ENCODE measurements at regions not wholly inside any gene's neighbourhood (a gene's known extent, or its start where the extent isn't known, plus 50 kb on each side); places are given as distances from the start of the nearest gene placed in this dataset.

GRCh38 chr3:76410762-76411281 lies 625.5 kb upstream of the ZNF717 start:
- no peak for TF ChIP-seq POLR2AphosphoS5 (IDR thresholded peaks at IDR 0.05)
- TF ChIP-seq POLR2A (IDR thresholded peaks at IDR 0.05), result no peak
- no peak for TF ChIP-seq CTCF (IDR thresholded peaks at IDR 0.05)
- TF ChIP-seq EP300 (IDR thresholded peaks at IDR 0.05), result no peak
- Histone ChIP-seq H3K27ac (no peak overlapping the region), H3K27me3 (no peaks in the 10 kb centered on the region), H3K4me3 (no peak overlapping the region), H3K9me3 (no peaks in the 10 kb centered on the region), H3K4me1 (no peaks in the 10 kb centered on the region), H3K36me3 (no peaks in the 10 kb centered on the region)
- no peak for DNase-seq
- WGBS, 2 donors, result 60 to 72% methylated on average over 3 of the region's 3 CpGs
- ATAC-seq (ENCODE audit: low FRiP score in 2 of 2), result no peak

- H3K36me3 ChIP-seq, result no peaks in the 10 kb centered on the region
- 80 to 94% methylated on average over 2 of the region's 2 CpGs for WGBS, 2 donors
- no peak for DNase-seq
- H3K27ac ChIP-seq, result no peak overlapping the region
- H3K4me3 ChIP-seq, result no peak overlapping the region
- TF ChIP-seq POLR2AphosphoS5 (IDR thresholded peaks at IDR 0.05) (no peak), CTCF (IDR thresholded peaks at IDR 0.05) (no peak), POLR2A (IDR thresholded peaks at IDR 0.05) (no peak), EP300 (IDR thresholded peaks at IDR 0.05) (no peak)
- H3K27me3 ChIP-seq, result no peaks in the 10 kb centered on the region
- H3K4me1 ChIP-seq, result no peaks in the 10 kb centered on the region
- H3K9me3 ChIP-seq, result no peaks in the 10 kb centered on the region
- no peak for ATAC-seq (ENCODE audit: low FRiP score in 2 of 2)
Observed at GRCh38 chr3:76415384-76415783, 624.5 kb upstream of the ROBO2 start.

- WGBS, 2 donors, result 73 to 76% methylated on average over 2 of the region's 2 CpGs
- H3K27me3 ChIP-seq, result no peaks in the 10 kb centered on the region
- H3K9me3 ChIP-seq, result no peaks in the 10 kb centered on the region
- no peaks in the 10 kb centered on the region for H3K36me3 ChIP-seq
- H3K4me3 ChIP-seq, result no peak overlapping the region
- H3K4me1 ChIP-seq, result no peaks in the 10 kb centered on the region
- DNase-seq, result no peak
- no peak overlapping the region for H3K27ac ChIP-seq
- TF ChIP-seq POLR2AphosphoS5 (IDR thresholded peaks at IDR 0.05), result no peak
- ATAC-seq (ENCODE audit: low FRiP score in 2 of 2), result no peak
Observed at GRCh38 chr3:76429581-76430177, 610.2 kb upstream of the ROBO2 start.

- WGBS, 2 donors, result 75 to 78% methylated on average over 4 of the region's 4 CpGs
- DNase-seq, result no peak
- no peak overlapping the region for H3K4me3 ChIP-seq
Observed at GRCh38 chr3:76432396-76432795, 607.5 kb upstream of the ROBO2 start.

GRCh38 chr3:76436894-76437293 lies 603.0 kb upstream of the ROBO2 start:
- Histone ChIP-seq H3K4me1 (no peaks in the 10 kb centered on the region), H3K27me3 (no peaks in the 10 kb centered on the region), H3K4me3 (no peak overlapping the region), H3K27ac (no peak overlapping the region), H3K9me3 (no peaks in the 10 kb centered on the region), H3K36me3 (no peaks in the 10 kb centered on the region)
- DNase-seq (no peak), ATAC-seq (ENCODE audit: low FRiP score in 2 of 2) (no peak)
- WGBS, 2 donors, result 84 to 86% methylated on average over 3 of the region's 3 CpGs
- TF ChIP-seq CTCF (IDR thresholded peaks at IDR 0.05) (no peak), POLR2A (IDR thresholded peaks at IDR 0.05) (no peak), POLR2AphosphoS5 (IDR thresholded peaks at IDR 0.05) (no peak), EP300 (IDR thresholded peaks at IDR 0.05) (no peak)

More at GRCh38 chr3:76432396-76432795, 607.5 kb upstream of the ROBO2 start:
- no peaks in the 10 kb centered on the region for H3K9me3 ChIP-seq
- H3K4me1 ChIP-seq, result no peaks in the 10 kb centered on the region
- no peak for ATAC-seq (ENCODE audit: low FRiP score in 2 of 2)
- H3K27me3 ChIP-seq, result no peaks in the 10 kb centered on the region
- H3K36me3 ChIP-seq, result no peaks in the 10 kb centered on the region
- H3K27ac ChIP-seq, result no peak overlapping the region
- TF ChIP-seq EP300 (IDR thresholded peaks at IDR 0.05) (no peak), POLR2A (IDR thresholded peaks at IDR 0.05) (no peak), POLR2AphosphoS5 (IDR thresholded peaks at IDR 0.05) (no peak), CTCF (IDR thresholded peaks at IDR 0.05) (no peak)
